H1 (cell line): ENCODE measurements at regions not wholly inside any gene's neighbourhood (a gene's known extent, or its start where the extent isn't known, plus 50 kb on each side); places are given as distances from the start of the nearest gene placed in this dataset.
"Not testable (repeated sequence)": the region's sequence is repeated elsewhere in the genome, so short reads cannot be mapped to it uniquely, and the experiment has no call there.

Experiments used
- EZH2 ChIP-seq: fragments of 200-600 bp; sonication (generic); IDR thresholded peaks from 2 replicates; pipeline ENCODE4 v1.7.1; 2012; ENCODE audit warnings: low read depth, mild to moderate bottlenecking, moderate library complexity, low read length, inconsistent platforms; ENCODE audit not compliant: severe bottlenecking
- JUN ChIP-seq: IDR thresholded peaks from 2 replicates; pipeline ENCODE4 v1.6.1; 2011; ENCODE audit warnings: low read depth, mild to moderate bottlenecking, improper control_type of control experiment, low read length
- TAF1 ChIP-seq: IDR thresholded peaks from 2 replicates; pipeline ENCODE4 v1.6.1; 2011; ENCODE audit warnings: mild to moderate bottlenecking, low read depth, low read length

GRCh38 chr15:32516954-32517353 lies 61.5 kb upstream of the GOLGA8O start:
- not testable (repeated sequence) for TF ChIP-seq EZH2, TAF1, JUN
